CD4-positive, alpha-beta T cell (primary cell): ENCODE measurements at regions not wholly inside any gene's neighbourhood (a gene's known extent, or its start where the extent isn't known, plus 50 kb on each side); places are given as distances from the start of the nearest gene placed in this dataset.

Experiments
- ATAC-seq: fragments of 200-7000 bp; cut with Tn5 transposase; one replicate; pipeline ENCODE4 v1.10.0; 2022; ENCODE audit warnings: mild to moderate bottlenecking; ENCODE audit not compliant: poor library complexity
- CTCF ChIA-PET: fragments of 350-600 bp; sonication (Branson Sonifier 250); formaldehyde crosslinking; loops from one replicate; lab custom pipeline; 2021; ENCODE audit warnings: antibody characterized with exemption, inconsistent platforms; lab: Charles Lee
- POLR2A ChIA-PET: fragments of 350-600 bp; sonication (Branson Sonifier 250); formaldehyde crosslinking; loops from one replicate; lab custom pipeline; 2021; ENCODE audit warnings: antibody characterized with exemption, inconsistent platforms; lab: Charles Lee
- DNase-seq, 14 experiments: peaks; one replicate each; pipeline ENCODE4 v3.0.0-alpha.2; 2013 to 2020; ENCODE audit warnings: mixed read lengths in 2 of 14
- H3K27ac ChIP-seq, 2 donors: one replicate each; pipeline versions ENCODE4 v1.5.1 to v1.7.0; 2013; ENCODE audit warnings: low read length in 2 of 2, low read depth in 1 of 2, mild to moderate bottlenecking in 1 of 2
- H3K27me3 ChIP-seq, 2 experiments: 1 replicate in 1 of 2; 2 replicates in 1 of 2; pipeline versions ENCODE4 v1.6.1 to v1.7.0; 2013; ENCODE audit warnings: low read length in 2 of 2, control low read depth in 1 of 2, mild to moderate bottlenecking in 1 of 2, moderate library complexity in 1 of 2; ENCODE audit not compliant: insufficient read depth in 2 of 2, control insufficient read depth in 1 of 2
- H3K36me3 ChIP-seq: one replicate; pipeline ENCODE4 v1.6.1; 2013; ENCODE audit warnings: low read length, control low read depth; ENCODE audit not compliant: insufficient read depth
- H3K4me1 ChIP-seq: one replicate; pipeline ENCODE4 v1.6.1; 2013; ENCODE audit warnings: low read length, control low read depth; ENCODE audit not compliant: insufficient read depth
- H3K4me3 ChIP-seq: one replicate; pipeline ENCODE4 v1.5.1; 2013; ENCODE audit warnings: mild to moderate bottlenecking, low read length, moderate library complexity
- H3K9me3 ChIP-seq, 2 experiments: 1 replicate in 1 of 2; 2 replicates in 1 of 2; pipeline versions ENCODE4 v1.6.1 to v1.7.0; 2013; ENCODE audit warnings: low read length in 2 of 2, mild to moderate bottlenecking in 2 of 2, control low read depth in 1 of 2, moderate library complexity in 1 of 2; ENCODE audit not compliant: control insufficient read depth in 1 of 2, insufficient read depth in 1 of 2
- H3K27ac Mint-ChIP-seq: one replicate; pipeline ENCODE4 v1.8.0; 2020; ENCODE audit warnings: mixed read lengths
- H3K27me3 Mint-ChIP-seq: one replicate; pipeline ENCODE4 v1.8.0; 2021; ENCODE audit warnings: mixed read lengths
- H3K36me3 Mint-ChIP-seq: one replicate; pipeline ENCODE4 v1.8.0; 2021; ENCODE audit warnings: low read depth, mixed read lengths
- H3K4me1 Mint-ChIP-seq: one replicate; pipeline ENCODE4 v1.8.0; 2021; ENCODE audit warnings: low read depth, mixed read lengths
- H3K4me3 Mint-ChIP-seq: one replicate; pipeline ENCODE4 v1.8.0; 2020; ENCODE audit warnings: mild to moderate bottlenecking, mixed read lengths
- H3K9me3 Mint-ChIP-seq: one replicate; pipeline ENCODE4 v1.8.0; 2020; ENCODE audit warnings: mixed read lengths
- CTCF ChIP-seq: fragments of 200-600 bp; IDR thresholded peaks from one replicate; pipeline ENCODE4 v1.8.0; 2022; ENCODE audit warnings: antibody characterized with exemption, mild to moderate bottlenecking
- intact Hi-C, 2 experiments: fragments of 100-400 bp; cut with DNase I in 1 of 2; cut with micrococcal nuclease in 1 of 2; formaldehyde crosslinking; loops; one replicate each; pipeline versions ENCODE4 v1.15.1 to v1.9.0; 2023 to 2025; cut with DNase I, micrococcal nuclease

GRCh38 chr5:147168578-147169327 is 66.1 kb upstream of the STK32A start:
- Histone ChIP-seq H3K4me1 (no peaks in the 10 kb centered on the region), H3K27ac (no peak overlapping the region), H3K4me3 (no peak overlapping the region), H3K27me3 (peaks cover 0 to 2% of the 10 kb centered on the region in 2 experiments), H3K36me3 (no peaks in the 10 kb centered on the region), H3K9me3 (no peaks in the 10 kb centered on the region)
- intact Hi-C loops: no loop called here
- DNase-seq (no peak), ATAC-seq (no peak)
- Mint-ChIP-seq H3K4me3 (no peak overlapping the region), H3K9me3 (no peaks in the 10 kb centered on the region), H3K36me3 (no peaks in the 10 kb centered on the region), H3K27ac (no peak overlapping the region), H3K4me1 (peaks cover 3% of the 10 kb centered on the region), H3K27me3 (peaks cover 4% of the 10 kb centered on the region)
- TF ChIP-seq CTCF: no peak
- ChIA-PET POLR2A (no interaction called here), CTCF (interaction anchor here (1.3 kb wide), 1 partner anchor 20 kb away, joined by 5 read pairs; no protein-coding TSS in a partner anchor)

- peaks cover 3% of the 10 kb centered on the region for H3K4me1 Mint-ChIP-seq
- H3K36me3 ChIP-seq: no peaks in the 10 kb centered on the region
- POLR2A ChIA-PET: no interaction called here
- H3K27me3 Mint-ChIP-seq: peaks cover 4% of the 10 kb centered on the region
- DNase-seq: no peak
- no peak for TF ChIP-seq CTCF
- H3K27ac Mint-ChIP-seq: no peak overlapping the region
- no peaks in the 10 kb centered on the region for H3K9me3 Mint-ChIP-seq
- H3K27me3 ChIP-seq: peaks cover 0 to 2% of the 10 kb centered on the region in 2 experiments
- no peaks in the 10 kb centered on the region for H3K36me3 Mint-ChIP-seq
- no peak for ATAC-seq
- H3K4me1 ChIP-seq: no peaks in the 10 kb centered on the region
- H3K9me3 ChIP-seq: no peaks in the 10 kb centered on the region
- CTCF ChIA-PET: interaction anchor here (1.3 kb wide), 1 partner anchor 19 kb away, joined by 5 read pairs; no protein-coding TSS in a partner anchor
- no peak overlapping the region for H3K4me3 ChIP-seq
- H3K4me3 Mint-ChIP-seq: no peak overlapping the region
- intact Hi-C loops: no loop called here
- H3K27ac ChIP-seq: no peak overlapping the region
Observed at GRCh38 chr5:147169399-147169798, 65.4 kb upstream of the STK32A start.

GRCh38 chr5:147169901-147170300 is 64.9 kb upstream of the STK32A start:
- H3K4me1 ChIP-seq: no peaks in the 10 kb centered on the region
- Mint-ChIP-seq H3K36me3 (no peaks in the 10 kb centered on the region), H3K27ac (no peak overlapping the region), H3K27me3 (peaks cover 4% of the 10 kb centered on the region), H3K4me1 (peaks cover 3% of the 10 kb centered on the region), H3K4me3 (no peak overlapping the region), H3K9me3 (no peaks in the 10 kb centered on the region)
- TF ChIP-seq CTCF: no peak
- intact Hi-C loops: no loop called here
- POLR2A ChIA-PET: no interaction called here
- H3K4me3 ChIP-seq: no peak overlapping the region
- H3K9me3 ChIP-seq: no peaks in the 10 kb centered on the region
- peaks cover 0 to 2% of the 10 kb centered on the region in 2 experiments for H3K27me3 ChIP-seq
- no peaks in the 10 kb centered on the region for H3K36me3 ChIP-seq
- CTCF ChIA-PET: no interaction called here
- H3K27ac ChIP-seq: no peak overlapping the region
- DNase-seq (no peak), ATAC-seq (no peak)
